H1 (cell line): ENCODE measurements at regions not wholly inside any gene's neighbourhood (a gene's known extent, or its start where the extent isn't known, plus 50 kb on each side); places are given as distances from the start of the nearest gene placed in this dataset.

Experiments used
- BACH1 ChIP-seq: IDR thresholded peaks from 2 replicates; pipeline ENCODE4 v1.6.1; 2012; ENCODE audit warnings: low read length, improper control_type of control experiment
- CBX5 ChIP-seq: fragments of 300-800, 300-1000 bp; sonication (generic); IDR thresholded peaks from 2 replicates; pipeline ENCODE4 v1.7.1; 2016; ENCODE audit warnings: antibody characterized with exemption, low read length, low read depth
- CHD7 ChIP-seq: fragments of 300-600 bp; sonication (generic); IDR thresholded peaks from 2 replicates; pipeline ENCODE4 v1.7.1; 2012; ENCODE audit warnings: low read length, moderate library complexity, mild to moderate bottlenecking, inconsistent platforms; ENCODE audit not compliant: insufficient replicate concordance
- KDM4A ChIP-seq: IDR thresholded peaks from one replicate; pipeline ENCODE4 v1.7.1; 2012; ENCODE audit warnings: low read depth, mild to moderate bottlenecking, moderate library complexity, low read length, inconsistent platforms; ENCODE audit not compliant: severe bottlenecking
- POLR2A ChIP-seq, 2 experiments: IDR thresholded peaks; 1 replicate in 1 of 2; 2 replicates in 1 of 2; pipeline ENCODE4 v1.6.1; 2011; ENCODE audit warnings: low read depth in 2 of 2, low read length in 2 of 2, mild to moderate bottlenecking in 2 of 2; ENCODE audit errors: control extremely low read depth in 1 of 2
- SP4 ChIP-seq: IDR thresholded peaks from 2 replicates; pipeline ENCODE4 v1.6.1; 2012; ENCODE audit warnings: low read length, inconsistent platforms
- SUZ12 ChIP-seq: fragments of 200-600 bp; sonication (generic); IDR thresholded peaks from 2 replicates; pipeline ENCODE4 v1.6.1; 2012; ENCODE audit warnings: mild to moderate bottlenecking, inconsistent platforms, low read length, moderate library complexity, mixed read lengths
- USF2 ChIP-seq: IDR thresholded peaks from 2 replicates; pipeline ENCODE4 v1.6.1; 2011; ENCODE audit warnings: low read length, improper control_type of control experiment

GRCh38 chrX:14344172-14344940 is 185.0 kb upstream of the GLRA2 start (continued):
- TF ChIP-seq CHD7 (no peak), SP4 (no peak), KDM4A (no peak), CBX5 (no peak), SUZ12 (no peak), BACH1 (no peak), POLR2A (IDR thresholded peaks at IDR 0.05; ENCODE audit: control extremely low read depth in 1 of 2, low read depth in 2 of 2, low read length in 2 of 2) (no peak), USF2 (no peak)
- TF ChIP-seq, all 59 proteins: peak for 0
